Left colon (tissue), 2 donors: ENCODE measurements at regions not wholly inside any gene's neighbourhood (a gene's known extent, or its start where the extent isn't known, plus 50 kb on each side); places are given as distances from the start of the nearest gene placed in this dataset.

ENCODE experiments used
- ATAC-seq: fragments of 200-7000 bp; cut with Tn5 transposase; one replicate; pipeline ENCODE4 v1.9.1; 2020; ENCODE audit warnings: mild to moderate bottlenecking, moderate library complexity
- DNase-seq, 2 donors: peaks; one replicate each; pipeline ENCODE4 v3.0.0-alpha.2; 2020
- intact Hi-C, 2 donors: fragments of 100-400 bp; cut with DNase I in 1 of 2; cut with micrococcal nuclease in 1 of 2; formaldehyde crosslinking; loops; one replicate each; pipeline versions ENCODE4 v1.11.2 to v1.14.0; 2022; cut with DNase I, micrococcal nuclease
- donor health status: DM: no; HTN: no; CAD: no.
- donor health status: DM: yes; HTN: yes; CAD: no.

GRCh38 chr5:28499766-28500290, 1461.4 kb upstream of the CDH9 start:
- intact Hi-C loops, result no loop called here
- ATAC-seq (no peak), DNase-seq (no peak)

- ATAC-seq (no peak), DNase-seq (no peak)
- intact Hi-C loops, result no loop called here
These were observed 1457.5 kb upstream of the CDH9 start for GRCh38 chr5:28495876-28496275.

GRCh38 chr5:28493456-28493855, 1455.1 kb upstream of the CDH9 start:
- ATAC-seq, result no peak
- intact Hi-C loops, result no loop called here
- DNase-seq, result no peak

GRCh38 chr5:28488752-28489151, 1450.4 kb upstream of the CDH9 start:
- intact Hi-C loops, result no loop called here
- DNase-seq (no peak), ATAC-seq (no peak)

GRCh38 chr5:28483327-28484025, 1445.1 kb upstream of the CDH9 start:
- intact Hi-C loops, result no loop called here
- ATAC-seq (no peak), DNase-seq (no peak)

- DNase-seq, result no peak
- intact Hi-C loops, result no loop called here
- no peak for ATAC-seq
These were observed 1435.2 kb upstream of the CDH9 start for GRCh38 chr5:28473531-28474107.

GRCh38 chr5:28468166-28468565, 1429.8 kb upstream of the CDH9 start:
- intact Hi-C loops, result no loop called here
- ATAC-seq (no peak), DNase-seq (no peak)

GRCh38 chr5:28463728-28464127, 1425.3 kb upstream of the CDH9 start:
- no peak for DNase-seq
- intact Hi-C loops, result no loop called here
- no peak for ATAC-seq

- DNase-seq (no peak), ATAC-seq (no peak)
- intact Hi-C loops, result no loop called here
These were observed 1413.1 kb upstream of the CDH9 start for GRCh38 chr5:28451483-28451882.

GRCh38 chr5:28450997-28451396, 1412.6 kb upstream of the CDH9 start:
- no peak for ATAC-seq
- DNase-seq, result no peak

GRCh38 chr5:28448791-28449190, 1410.4 kb upstream of the CDH9 start:
- DNase-seq, result no peak
- ATAC-seq, result no peak
- intact Hi-C loops, result no loop called here

More at GRCh38 chr5:28450997-28451396, 1412.6 kb upstream of the CDH9 start:
- intact Hi-C loops, result no loop called here

GRCh38 chr5:28430565-28431178, 1392.3 kb upstream of the CDH9 start:
- intact Hi-C loops, result no loop called here
- DNase-seq, result no peak

GRCh38 chr5:28421141-28421540, 1382.8 kb upstream of the CDH9 start:
- intact Hi-C loops, result no loop called here
- ATAC-seq (no peak), DNase-seq (no peak)

More at GRCh38 chr5:28430565-28431178, 1392.3 kb upstream of the CDH9 start:
- ATAC-seq, result no peak

GRCh38 chr5:28415791-28416443, 1377.5 kb upstream of the CDH9 start:
- no peak for ATAC-seq
- intact Hi-C loops, result no loop called here
- no peak for DNase-seq

- intact Hi-C loops, result no loop called here
- no peak for ATAC-seq
- DNase-seq, result no peak
These were observed 1376.2 kb upstream of the CDH9 start for GRCh38 chr5:28414619-28415018.

- no peak for DNase-seq
- intact Hi-C loops, result no loop called here
- ATAC-seq, result no peak
These were observed 1370.3 kb upstream of the CDH9 start for GRCh38 chr5:28408651-28409050.

GRCh38 chr5:28408186-28408585, 1369.8 kb upstream of the CDH9 start:
- no peak for DNase-seq

GRCh38 chr5:28404363-28405071, 1366.1 kb upstream of the CDH9 start:
- ATAC-seq (no peak), DNase-seq (no peak)
- intact Hi-C loops, result no loop called here

More at GRCh38 chr5:28408186-28408585, 1369.8 kb upstream of the CDH9 start:
- ATAC-seq, result no peak
- intact Hi-C loops, result no loop called here

- intact Hi-C loops, result no loop called here
- ATAC-seq (no peak), DNase-seq (no peak)
These were observed 1365.5 kb upstream of the CDH9 start for GRCh38 chr5:28403846-28404245.
